Muscle layer of duodenum (tissue), 2 donors: ENCODE measurements at regions not wholly inside any gene's neighbourhood (a gene's known extent, or its start where the extent isn't known, plus 50 kb on each side); places are given as distances from the start of the nearest gene placed in this dataset.

Experiments
- H3K27ac ChIP-seq: one replicate; pipeline ENCODE4 v1.7.0; 2013; ENCODE audit warnings: mild to moderate bottlenecking, low read length
- H3K27me3 ChIP-seq: one replicate; pipeline ENCODE4 v1.7.0; 2013; ENCODE audit warnings: low read depth, mild to moderate bottlenecking, control low read depth, low read length
- H3K36me3 ChIP-seq, 2 donors: one replicate each; pipeline ENCODE4 v1.7.0; 2013; ENCODE audit warnings: low read length in 2 of 2, control low read depth in 1 of 2, mild to moderate bottlenecking in 1 of 2; ENCODE audit not compliant: insufficient read depth in 2 of 2, control insufficient read depth in 1 of 2
- H3K4me1 ChIP-seq, 2 donors: one replicate each; pipeline ENCODE4 v1.7.0; 2013; ENCODE audit warnings: low read length in 2 of 2, mild to moderate bottlenecking in 2 of 2, control low read depth in 1 of 2, moderate library complexity in 1 of 2; ENCODE audit not compliant: insufficient read depth in 2 of 2, control insufficient read depth in 1 of 2
- H3K4me3 ChIP-seq, 2 donors: one replicate each; pipeline ENCODE4 v1.7.0; 2013; ENCODE audit warnings: low read length in 2 of 2, low read depth in 1 of 2, mild to moderate bottlenecking in 1 of 2
- H3K9me3 ChIP-seq, 2 donors: one replicate each; pipeline ENCODE4 v1.7.0; 2013; ENCODE audit warnings: low read length in 2 of 2, control low read depth in 1 of 2, mild to moderate bottlenecking in 1 of 2; ENCODE audit not compliant: control insufficient read depth in 1 of 2
- donor health status: healthy.

DNA sequence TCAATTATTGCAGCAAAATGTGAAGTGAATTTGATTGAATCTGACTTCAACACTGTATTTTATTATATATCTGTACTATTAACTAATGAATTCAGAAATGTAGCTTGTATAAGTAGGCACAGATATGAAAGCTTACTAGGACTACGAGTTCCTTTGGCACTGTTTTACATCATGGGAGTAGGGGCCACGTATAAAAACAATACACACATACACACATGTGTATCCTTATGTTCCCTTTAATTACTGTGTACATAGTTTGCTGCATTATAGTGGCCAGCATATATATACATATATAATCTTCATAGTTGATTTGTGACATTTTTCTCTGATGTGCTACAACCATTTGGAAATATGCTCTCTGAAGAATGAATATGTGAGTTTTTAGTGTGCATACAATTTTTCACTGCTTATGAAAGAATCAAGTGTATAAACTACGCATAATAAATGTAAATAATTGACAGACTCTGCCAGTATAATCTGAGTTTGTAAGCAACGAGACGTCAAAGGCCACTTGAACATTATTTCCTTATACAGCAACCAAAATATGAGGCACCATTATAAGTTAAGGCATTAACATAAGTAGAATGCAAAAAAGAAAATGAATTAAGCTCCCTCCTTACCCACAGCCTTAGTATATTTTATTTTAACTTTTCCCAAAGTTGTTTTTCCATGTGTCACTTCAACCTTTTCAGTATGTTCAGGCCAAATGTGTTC lies 98.1 kb upstream of the GALNT5 start:
- Histone ChIP-seq H3K27ac (no peak overlapping the region), H3K4me3 (no peak overlapping the region)

DNA sequence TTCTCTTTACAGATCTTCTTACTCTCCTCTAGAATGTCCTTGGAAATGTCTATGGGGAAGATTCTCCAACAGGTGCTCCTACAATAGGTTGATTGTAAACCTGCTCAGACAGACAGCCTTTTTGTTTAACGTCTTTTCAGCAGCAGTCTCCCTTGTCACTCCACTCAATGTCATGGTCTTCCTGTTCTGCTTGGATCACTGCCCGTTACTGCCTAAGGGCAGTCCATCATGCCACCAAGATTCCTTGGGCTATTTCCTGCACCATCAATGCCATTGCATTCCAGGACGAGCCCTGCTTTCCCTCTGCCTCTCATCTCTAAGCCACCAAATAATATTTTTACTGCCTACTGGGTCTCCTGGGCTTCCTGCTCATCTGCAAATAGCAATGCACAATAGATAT lies 97.4 kb upstream of the GALNT5 start:
- H3K4me3 ChIP-seq = no peak overlapping the region
- H3K36me3 ChIP-seq = no peaks in the 10 kb centered on the region
- H3K27me3 ChIP-seq = no peaks in the 10 kb centered on the region
- H3K27ac ChIP-seq = no peak overlapping the region
- H3K9me3 ChIP-seq = peaks cover 0 to 6% of the 10 kb centered on the region in 2 donors
- no peaks in the 10 kb centered on the region for H3K4me1 ChIP-seq

More for the DNA sequence above, 98.1 kb upstream of the GALNT5 start:
- Histone ChIP-seq H3K27me3 (no peaks in the 10 kb centered on the region), H3K9me3 (peaks cover 0 to 4% of the 10 kb centered on the region in 2 donors), H3K4me1 (no peaks in the 10 kb centered on the region), H3K36me3 (no peaks in the 10 kb centered on the region)

DNA sequence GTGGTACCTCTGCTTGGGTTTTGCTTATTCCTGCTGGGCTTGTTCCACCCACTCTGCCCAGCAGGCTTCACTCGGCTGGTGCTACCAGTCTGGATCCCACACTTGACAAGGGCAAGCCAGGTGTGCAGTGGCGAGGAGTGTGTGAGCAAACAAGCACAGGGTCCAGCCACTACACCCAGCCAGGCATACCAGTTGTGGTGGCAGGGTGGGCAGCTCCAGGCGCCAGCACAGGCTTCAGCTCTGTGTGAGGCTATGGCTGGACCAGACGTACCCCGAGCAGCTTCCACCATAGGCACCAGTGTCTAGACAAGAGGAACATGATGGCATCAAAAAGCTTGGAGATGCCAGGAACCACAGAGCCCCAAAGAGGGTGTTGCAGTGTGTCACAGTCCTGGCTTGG lies 93.1 kb upstream of the GALNT5 start:
- H3K4me1 ChIP-seq = no peaks in the 10 kb centered on the region
- no peak overlapping the region for H3K27ac ChIP-seq
- no peaks in the 10 kb centered on the region for H3K27me3 ChIP-seq
- no peaks in the 10 kb centered on the region for H3K36me3 ChIP-seq
- no peak overlapping the region for H3K4me3 ChIP-seq
- peaks cover 0 to 6% of the 10 kb centered on the region in 2 donors for H3K9me3 ChIP-seq

DNA sequence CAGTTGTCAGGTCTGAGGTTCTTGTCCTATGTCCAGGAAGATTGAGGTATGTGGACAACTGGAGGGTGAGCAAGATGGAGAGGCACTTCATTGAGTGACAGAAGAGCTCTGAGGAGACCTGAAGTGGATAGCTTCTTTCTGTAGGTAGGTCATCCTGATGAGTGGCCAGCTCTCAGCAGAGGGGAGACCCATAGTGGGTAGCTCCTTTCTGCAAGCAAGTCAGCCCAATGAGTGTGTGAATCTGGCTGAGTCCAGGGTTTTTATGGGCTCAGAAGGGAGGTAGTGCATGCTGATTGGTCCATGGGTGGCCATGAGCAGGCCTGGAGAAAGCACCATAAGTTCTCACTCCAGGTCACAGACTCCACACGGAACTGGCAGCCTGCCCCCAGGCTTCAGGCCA lies 92.6 kb upstream of the GALNT5 start:
- no peaks in the 10 kb centered on the region for H3K36me3 ChIP-seq
- H3K27ac ChIP-seq = no peak overlapping the region
- H3K4me3 ChIP-seq = no peak overlapping the region
- no peaks in the 10 kb centered on the region for H3K27me3 ChIP-seq
- H3K4me1 ChIP-seq = no peaks in the 10 kb centered on the region
- H3K9me3 ChIP-seq = peaks cover 0 to 6% of the 10 kb centered on the region in 2 donors

DNA sequence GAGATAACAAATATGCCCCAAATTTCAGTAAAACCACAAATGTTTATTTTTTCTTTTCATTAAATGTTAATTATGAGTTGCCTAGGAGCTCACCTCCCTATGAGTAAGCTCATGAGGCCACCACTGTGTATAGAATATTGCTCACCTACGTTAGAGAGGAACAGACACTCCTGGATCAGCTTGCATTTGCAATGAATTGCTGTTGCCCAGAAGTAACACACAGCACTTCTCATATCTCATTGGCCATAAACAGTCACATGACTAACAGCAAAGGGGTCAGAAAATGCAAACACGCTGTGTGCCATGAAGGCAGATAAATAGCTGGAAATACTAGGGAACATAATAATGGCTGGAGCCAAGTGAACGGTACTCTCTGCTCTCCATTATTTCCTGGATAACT lies 89.0 kb upstream of the GALNT5 start:
- no peak overlapping the region for H3K4me3 ChIP-seq
- H3K9me3 ChIP-seq = peaks cover 0 to 6% of the 10 kb centered on the region in 2 donors
- peaks cover 3 to 9% of the 10 kb centered on the region in 2 donors for H3K4me1 ChIP-seq
- no peak overlapping the region for H3K27ac ChIP-seq
- H3K36me3 ChIP-seq = no peaks in the 10 kb centered on the region
- no peaks in the 10 kb centered on the region for H3K27me3 ChIP-seq

DNA sequence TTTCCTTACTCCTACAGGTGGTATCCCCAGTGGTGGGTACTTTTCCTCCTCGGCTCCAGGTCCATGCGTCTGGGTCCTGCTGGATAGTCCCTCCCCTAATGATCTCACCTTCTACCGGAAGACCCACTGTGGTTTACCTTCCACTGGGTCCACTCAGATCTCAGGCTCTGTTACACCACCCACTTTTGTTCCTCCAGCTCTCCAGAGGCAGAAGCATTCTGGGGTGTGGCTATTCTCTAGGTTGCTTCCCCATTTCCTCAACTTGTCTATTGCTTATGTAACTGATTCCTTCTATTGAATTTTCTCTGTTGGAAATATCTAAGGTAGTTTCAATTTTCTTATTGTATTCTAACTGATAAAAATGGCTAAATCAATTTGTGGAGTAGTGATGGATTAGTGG lies 87.6 kb upstream of the GALNT5 start:
- no peak overlapping the region for H3K4me3 ChIP-seq
- peaks cover 8 to 12% of the 10 kb centered on the region in 2 donors for H3K4me1 ChIP-seq
- no peak overlapping the region for H3K27ac ChIP-seq
- no peaks in the 10 kb centered on the region for H3K27me3 ChIP-seq
- H3K9me3 ChIP-seq = no peaks in the 10 kb centered on the region
- H3K36me3 ChIP-seq = peaks cover 0 to 5% of the 10 kb centered on the region in 2 donors

DNA sequence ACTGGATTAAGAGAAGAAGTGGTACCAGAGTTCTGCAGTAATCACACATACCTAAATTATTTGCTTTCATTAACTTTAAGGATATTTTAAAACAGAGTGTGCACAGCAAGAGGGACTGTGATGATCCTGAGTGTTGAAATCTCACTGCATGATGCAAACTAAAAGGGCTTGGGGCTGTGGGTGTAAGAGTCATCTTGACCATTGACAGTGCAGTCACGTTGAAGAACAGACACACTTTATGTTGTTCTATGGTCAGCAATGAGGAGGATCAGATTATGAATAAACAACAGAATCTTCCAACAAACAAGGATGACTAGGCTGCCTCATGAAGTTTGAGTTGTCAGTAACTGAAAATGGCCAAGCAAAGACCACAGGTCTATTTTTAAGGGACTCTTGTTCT lies 87.2 kb upstream of the GALNT5 start:
- Histone ChIP-seq H3K27ac (no peak overlapping the region), H3K9me3 (no peaks in the 10 kb centered on the region), H3K4me1 (peaks cover 8 to 12% of the 10 kb centered on the region in 2 donors), H3K27me3 (no peaks in the 10 kb centered on the region), H3K4me3 (no peak overlapping the region), H3K36me3 (peaks cover 0 to 5% of the 10 kb centered on the region in 2 donors)

DNA sequence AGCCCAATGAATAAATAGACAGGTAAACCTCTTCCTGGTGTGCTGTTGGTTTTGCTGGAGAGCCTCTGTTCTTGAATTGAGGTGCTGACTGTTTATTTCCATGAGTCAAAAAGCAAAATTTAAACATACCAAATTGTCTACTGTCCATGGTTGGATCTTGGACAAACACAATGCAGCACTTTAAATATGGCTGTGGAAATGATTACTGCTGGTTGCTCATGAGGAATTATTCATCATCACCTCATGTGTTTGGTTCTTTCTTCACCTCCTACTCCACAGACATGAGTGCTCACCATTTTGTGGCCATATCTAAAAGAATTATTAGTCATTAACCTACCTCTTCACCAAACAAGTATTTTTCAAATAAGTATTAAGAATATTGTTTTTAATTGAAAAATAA lies 85.3 kb upstream of the GALNT5 start:
- Histone ChIP-seq H3K27ac (no peak overlapping the region), H3K27me3 (no peaks in the 10 kb centered on the region), H3K36me3 (peaks cover 0 to 5% of the 10 kb centered on the region in 2 donors), H3K4me3 (no peak overlapping the region), H3K4me1 (peaks cover 8 to 12% of the 10 kb centered on the region in 2 donors), H3K9me3 (no peaks in the 10 kb centered on the region)

DNA sequence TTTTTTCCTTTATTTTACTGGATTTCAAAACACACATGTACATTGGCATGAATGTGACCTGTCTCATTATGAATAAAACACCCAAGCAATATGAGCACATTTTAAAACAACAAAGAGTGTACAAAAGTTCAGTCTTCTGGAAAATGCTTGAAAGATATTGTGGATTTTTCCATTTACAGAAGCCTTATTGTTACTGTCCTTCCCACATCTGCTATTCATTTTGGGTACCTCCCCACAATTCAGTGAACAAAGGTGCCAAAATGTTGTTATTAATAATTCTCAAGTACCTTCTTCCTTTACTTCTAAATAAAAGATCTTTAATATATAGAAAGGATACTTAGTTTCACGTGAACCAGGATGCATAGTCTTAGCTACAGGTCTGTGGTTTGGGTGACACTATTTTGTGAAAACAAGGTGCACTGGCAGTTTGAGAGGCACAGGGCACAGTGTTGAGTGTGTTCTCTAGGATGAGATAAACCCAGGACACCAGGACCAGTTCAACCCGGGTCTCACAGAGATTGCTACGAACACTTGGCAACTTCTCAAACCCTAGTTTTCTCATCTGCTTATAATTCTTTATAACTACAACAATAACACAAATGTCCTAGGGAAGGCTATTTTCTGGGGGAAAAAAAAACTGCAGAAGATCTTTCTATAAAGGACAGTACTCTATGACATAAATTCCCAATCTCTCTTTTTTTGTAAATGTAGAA lies 84.5 kb upstream of the GALNT5 start:
- H3K36me3 ChIP-seq = peaks cover 0 to 5% of the 10 kb centered on the region in 2 donors
- H3K4me3 ChIP-seq = no peak overlapping the region
- peaks cover 8 to 12% of the 10 kb centered on the region in 2 donors for H3K4me1 ChIP-seq
- H3K9me3 ChIP-seq = no peaks in the 10 kb centered on the region
- H3K27me3 ChIP-seq = no peaks in the 10 kb centered on the region
- no peak overlapping the region for H3K27ac ChIP-seq

DNA sequence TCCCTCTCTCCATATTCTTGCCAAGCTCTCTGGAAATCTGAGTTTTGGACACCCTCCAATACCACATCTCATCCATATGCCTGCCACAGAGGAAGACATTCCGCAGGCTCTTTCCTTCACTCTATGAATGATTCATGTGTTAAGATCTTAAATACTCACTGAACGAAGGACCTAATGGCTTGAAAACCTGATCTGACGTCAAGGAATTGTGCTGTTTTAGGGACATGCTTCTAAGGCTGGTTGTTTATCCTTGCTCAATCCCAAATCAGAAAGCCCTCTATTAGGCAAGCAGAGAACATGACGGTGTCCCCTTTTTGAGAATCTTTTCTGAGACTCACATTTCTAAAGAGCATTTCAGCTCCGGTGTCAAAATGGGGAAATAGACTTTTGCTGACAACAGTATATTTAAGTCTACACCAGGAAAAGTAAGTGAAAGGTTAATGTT lies 83.7 kb upstream of the GALNT5 start:
- Histone ChIP-seq H3K4me3 (no peak overlapping the region), H3K27ac (peak overlapping the region; percentile 14)

DNA sequence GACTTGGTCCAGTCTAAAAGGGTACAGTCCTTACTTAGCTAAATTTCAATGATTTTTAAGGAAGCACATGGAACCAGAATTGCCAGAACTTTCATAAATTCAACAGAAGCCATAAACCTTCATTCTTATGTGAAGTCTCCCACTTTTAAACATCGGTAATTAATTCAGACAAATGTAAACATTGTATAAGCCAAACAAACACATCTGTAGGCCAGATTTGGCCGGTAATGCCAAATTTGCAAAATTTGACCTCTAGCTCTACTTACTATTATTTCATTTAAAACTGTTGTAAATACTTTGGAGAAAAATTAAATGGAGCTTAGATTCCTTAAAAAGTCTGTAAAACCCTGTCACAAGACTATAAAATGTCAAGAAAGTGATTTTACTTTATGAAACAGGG lies 83.2 kb upstream of the GALNT5 start:
- Histone ChIP-seq H3K4me3 (no peak overlapping the region), H3K27me3 (no peaks in the 10 kb centered on the region), H3K4me1 (peaks cover 8 to 12% of the 10 kb centered on the region in 2 donors), H3K36me3 (peaks cover 0 to 5% of the 10 kb centered on the region in 2 donors), H3K27ac (peak overlapping the region; percentile 14), H3K9me3 (no peaks in the 10 kb centered on the region)

More for the DNA sequence above, 83.7 kb upstream of the GALNT5 start:
- peaks cover 0 to 5% of the 10 kb centered on the region in 2 donors for H3K36me3 ChIP-seq
- H3K27me3 ChIP-seq = no peaks in the 10 kb centered on the region
- peaks cover 8 to 12% of the 10 kb centered on the region in 2 donors for H3K4me1 ChIP-seq
- no peaks in the 10 kb centered on the region for H3K9me3 ChIP-seq
